Stimulated activated CD8-positive, alpha-beta memory T cell treated with anti-CD3 and anti-CD28 coated beads, Interleukin-12 subunit alpha, Interleukin-12 subunit beta, amount 100 ng/mL, for 1 hour (primary cell): ENCODE measurements at regions not wholly inside any gene's neighbourhood (a gene's known extent, or its start where the extent isn't known, plus 50 kb on each side); places are given as distances from the start of the nearest gene placed in this dataset.
"Not testable (repeated sequence)": the region's sequence is repeated elsewhere in the genome, so short reads cannot be mapped to it uniquely, and the experiment has no call there.

Source experiments
- DNase-seq: peaks from one replicate; pipeline ENCODE4 v3.0.0-alpha.2; 2020; ENCODE audit warnings: low read depth

GRCh38 chr13:48808683-48809082 is 155.0 kb downstream of the CYSLTR2 start:
- DNase-seq: no peak

- DNase-seq: no peak
These were observed 156.3 kb downstream of the CYSLTR2 start for GRCh38 chr13:48810013-48810412.

- no peak for DNase-seq
These were observed 159.8 kb downstream of the CYSLTR2 start for GRCh38 chr13:48813518-48813917.

- DNase-seq: no peak
These were observed 159.0 kb upstream of the FNDC3A start for GRCh38 chr13:48816700-48817099.

- no peak for DNase-seq
These were observed 158.4 kb upstream of the FNDC3A start for GRCh38 chr13:48817166-48817802.

- DNase-seq: no peak
These were observed 157.0 kb upstream of the FNDC3A start for GRCh38 chr13:48818495-48819356.

- no peak for DNase-seq
These were observed 156.3 kb upstream of the FNDC3A start for GRCh38 chr13:48819376-48819775.

- no peak for DNase-seq
These were observed 155.8 kb upstream of the FNDC3A start for GRCh38 chr13:48819899-48820298.

- DNase-seq: not testable (repeated sequence)
These were observed 152.2 kb upstream of the FNDC3A start for GRCh38 chr13:48823526-48823925.

GRCh38 chr13:48826039-48826438 is 149.7 kb upstream of the FNDC3A start:
- DNase-seq: no peak

GRCh38 chr13:48826922-48827454 is 148.7 kb upstream of the FNDC3A start:
- DNase-seq: not testable (repeated sequence)

- DNase-seq: no peak
These were observed 148.0 kb upstream of the FNDC3A start for GRCh38 chr13:48827709-48828108.

- no peak for DNase-seq
These were observed 146.7 kb upstream of the FNDC3A start for GRCh38 chr13:48828962-48829411.

GRCh38 chr13:48829536-48829935 is 146.2 kb upstream of the FNDC3A start:
- DNase-seq: no peak

- no peak for DNase-seq
These were observed 144.5 kb upstream of the FNDC3A start for GRCh38 chr13:48831248-48831647.

- no peak for DNase-seq
These were observed 142.3 kb upstream of the FNDC3A start for GRCh38 chr13:48833412-48833811.

GRCh38 chr13:48835326-48835725 is 140.4 kb upstream of the FNDC3A start:
- not testable (repeated sequence) for DNase-seq

- DNase-seq: no peak
These were observed 137.3 kb upstream of the FNDC3A start for GRCh38 chr13:48838193-48838973.

- no peak for DNase-seq
These were observed 136.5 kb upstream of the FNDC3A start for GRCh38 chr13:48839171-48839570.

GRCh38 chr13:48840366-48840765 is 135.3 kb upstream of the FNDC3A start:
- DNase-seq: no peak

- DNase-seq: no peak
These were observed 133.4 kb upstream of the FNDC3A start for GRCh38 chr13:48842316-48842715.

- DNase-seq: no peak
These were observed 131.9 kb upstream of the FNDC3A start for GRCh38 chr13:48843630-48844380.
